Rectal smooth muscle tissue (tissue), 1 donor: ENCODE measurements at regions not wholly inside any gene's neighbourhood (a gene's known extent, or its start where the extent isn't known, plus 50 kb on each side); places are given as distances from the start of the nearest gene placed in this dataset.

Experiments
- H3K27ac ChIP-seq: one replicate; pipeline ENCODE4 v1.7.0; 2013; ENCODE audit warnings: low read depth, low read length, inconsistent platforms
- H3K27me3 ChIP-seq: one replicate; pipeline ENCODE4 v1.7.0; 2013; ENCODE audit warnings: low read length; ENCODE audit not compliant: control insufficient read depth, insufficient read depth
- H3K36me3 ChIP-seq: one replicate; pipeline ENCODE4 v1.7.0; 2013; ENCODE audit warnings: low read length; ENCODE audit not compliant: control insufficient read depth, insufficient read depth
- H3K4me1 ChIP-seq: one replicate; pipeline ENCODE4 v1.7.0; 2013; ENCODE audit warnings: low read length; ENCODE audit not compliant: control insufficient read depth, insufficient read depth
- H3K4me3 ChIP-seq: one replicate; pipeline ENCODE4 v1.7.0; 2013; ENCODE audit warnings: low read length
- H3K9ac ChIP-seq: one replicate; pipeline ENCODE4 v1.7.0; 2013; ENCODE audit warnings: low read length

DNA sequence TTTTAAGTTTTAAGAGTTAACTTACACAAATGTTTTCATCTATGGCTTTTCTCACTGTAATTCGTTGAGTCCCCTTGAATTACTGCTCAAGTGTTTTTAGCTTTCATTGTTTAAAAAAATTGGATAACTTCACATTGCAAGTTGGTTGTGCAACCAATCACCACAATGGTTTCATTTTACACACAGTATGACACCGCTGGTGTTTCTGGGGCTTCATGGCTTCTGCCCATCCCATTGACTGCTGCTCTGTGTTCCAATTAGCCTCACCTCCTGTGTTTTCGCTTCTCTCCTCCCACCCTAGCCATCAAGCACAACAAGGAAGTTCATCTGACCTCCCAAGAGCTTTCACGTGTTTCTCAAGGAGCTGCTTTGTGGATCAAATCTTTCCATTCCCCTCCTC lies 199.1 kb upstream of the CHAC2 start:
- Histone ChIP-seq H3K27me3 (no peaks in the 10 kb centered on the region), H3K4me3 (no peak overlapping the region), H3K27ac (no peak overlapping the region)

GRCh38 chr2:53567073-53567472 lies 200.5 kb upstream of the CHAC2 start:
- Histone ChIP-seq H3K36me3 (no peaks in the 10 kb centered on the region), H3K9ac (no peak overlapping the region), H3K27me3 (no peaks in the 10 kb centered on the region), H3K27ac (no peak overlapping the region), H3K4me3 (no peak overlapping the region), H3K4me1 (peaks cover 2% of the 10 kb centered on the region)

More for the DNA sequence above, 199.1 kb upstream of the CHAC2 start:
- Histone ChIP-seq H3K4me1 (peaks cover 2% of the 10 kb centered on the region), H3K36me3 (no peaks in the 10 kb centered on the region), H3K9ac (no peak overlapping the region)

GRCh38 chr2:53562407-53562806 lies 205.2 kb upstream of the CHAC2 start:
- peaks cover 2% of the 10 kb centered on the region for H3K4me1 ChIP-seq
- no peak overlapping the region for H3K27ac ChIP-seq
- H3K36me3 ChIP-seq: no peaks in the 10 kb centered on the region
- no peaks in the 10 kb centered on the region for H3K27me3 ChIP-seq
- no peak overlapping the region for H3K4me3 ChIP-seq
- H3K9ac ChIP-seq: no peak overlapping the region

DNA sequence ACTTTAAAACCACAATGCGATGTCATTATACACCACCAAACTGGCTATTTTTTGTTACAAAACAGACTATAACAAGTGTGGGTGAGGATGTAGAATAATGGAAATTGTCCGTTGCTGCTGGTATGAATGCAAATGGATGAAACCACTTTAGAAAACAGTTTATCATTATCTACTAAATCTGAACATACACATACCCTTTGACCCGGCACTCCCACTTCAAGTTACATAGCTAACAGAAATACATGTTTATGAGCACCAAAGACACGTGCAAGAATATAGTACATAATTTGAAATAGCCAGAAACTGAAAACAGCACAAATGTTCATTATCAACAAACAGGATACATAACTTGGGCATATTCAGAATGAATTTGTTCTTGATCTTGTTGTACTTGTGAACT lies 206.4 kb upstream of the CHAC2 start:
- Histone ChIP-seq H3K27ac (no peak overlapping the region), H3K36me3 (no peaks in the 10 kb centered on the region), H3K9ac (no peak overlapping the region), H3K27me3 (no peaks in the 10 kb centered on the region), H3K4me1 (peaks cover 2% of the 10 kb centered on the region), H3K4me3 (no peak overlapping the region)

DNA sequence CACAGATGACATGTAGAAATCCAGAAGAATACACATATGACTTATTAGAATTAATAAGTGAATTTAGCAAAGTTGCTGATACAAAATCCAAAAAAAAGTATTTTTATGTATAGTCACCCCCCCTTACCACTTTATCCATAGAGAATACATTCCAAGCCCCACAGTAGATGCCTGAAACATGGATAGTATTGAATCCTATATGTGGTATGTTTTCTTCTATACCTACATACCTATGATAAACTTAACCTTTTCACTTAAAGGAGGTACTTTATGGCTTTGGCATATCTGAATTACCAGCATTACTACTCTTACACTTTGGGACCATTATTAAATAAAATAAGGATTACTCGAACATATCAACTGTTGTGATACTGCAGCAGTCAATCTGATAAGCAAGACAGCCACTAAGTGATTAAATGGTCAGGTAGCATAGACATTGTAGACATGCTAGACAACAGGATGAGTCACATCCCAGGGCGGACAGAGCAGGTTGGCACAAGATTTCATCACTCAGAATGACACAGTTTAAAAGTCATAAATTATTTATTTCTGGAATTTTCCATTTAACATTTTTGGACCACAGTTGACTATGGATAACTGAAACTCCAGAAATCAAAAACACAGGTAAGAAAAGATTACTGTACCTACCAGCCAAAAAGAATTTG lies 208.2 kb upstream of the CHAC2 start:
- Histone ChIP-seq H3K27me3 (no peaks in the 10 kb centered on the region), H3K27ac (no peak overlapping the region), H3K4me3 (no peak overlapping the region), H3K4me1 (peaks cover 2% of the 10 kb centered on the region), H3K36me3 (no peaks in the 10 kb centered on the region), H3K9ac (no peak overlapping the region)

GRCh38 chr2:53558867-53559266 lies 208.7 kb upstream of the CHAC2 start:
- no peak overlapping the region for H3K27ac ChIP-seq
- H3K27me3 ChIP-seq: no peaks in the 10 kb centered on the region
- no peak overlapping the region for H3K9ac ChIP-seq
- peaks cover 2% of the 10 kb centered on the region for H3K4me1 ChIP-seq
- no peaks in the 10 kb centered on the region for H3K36me3 ChIP-seq
- H3K4me3 ChIP-seq: no peak overlapping the region

DNA sequence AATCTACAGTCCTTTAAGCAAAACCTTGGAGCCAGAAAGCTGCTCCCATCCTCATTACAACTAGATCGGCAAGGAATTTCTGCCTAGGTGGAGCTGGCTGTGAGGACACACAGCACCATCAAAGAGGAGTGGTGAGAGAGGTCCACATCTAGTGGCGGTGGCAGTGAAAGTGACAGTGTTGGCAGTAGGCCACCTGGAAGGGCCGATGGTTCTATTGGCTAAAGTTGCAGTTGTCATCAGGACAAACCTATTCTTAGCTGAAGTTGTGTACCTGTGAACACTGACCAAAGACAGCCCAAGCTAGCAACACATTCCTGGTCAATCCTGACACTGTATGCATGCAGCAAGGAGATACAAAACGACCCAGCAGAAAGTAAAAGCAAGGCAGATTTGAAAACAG lies 218.1 kb upstream of the CHAC2 start:
- no peaks in the 10 kb centered on the region for H3K27me3 ChIP-seq
- no peak overlapping the region for H3K4me3 ChIP-seq
- H3K4me1 ChIP-seq: no peaks in the 10 kb centered on the region
- no peak overlapping the region for H3K27ac ChIP-seq
- no peak overlapping the region for H3K9ac ChIP-seq
- H3K36me3 ChIP-seq: no peaks in the 10 kb centered on the region

DNA sequence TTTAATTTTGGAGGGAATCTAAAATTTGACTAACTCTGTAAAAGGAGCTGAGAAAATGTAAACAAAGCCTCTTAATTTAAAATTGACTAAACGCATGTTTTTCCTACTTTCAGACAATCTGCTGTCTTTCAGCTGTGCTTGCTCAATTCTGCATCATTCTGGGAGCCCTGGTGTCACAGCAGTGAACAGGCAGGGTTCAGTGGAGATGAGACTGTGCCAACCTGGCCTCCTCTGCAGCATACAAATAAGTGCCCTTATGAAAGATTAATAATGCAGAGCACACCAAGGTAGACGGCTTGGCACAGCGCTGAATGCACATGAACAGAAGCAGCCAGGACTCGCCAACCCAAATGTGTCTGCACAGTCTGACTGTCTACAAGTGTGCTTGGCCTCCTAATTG lies 222.0 kb upstream of the CHAC2 start:
- Histone ChIP-seq H3K27ac (no peak overlapping the region), H3K36me3 (no peaks in the 10 kb centered on the region), H3K27me3 (no peaks in the 10 kb centered on the region), H3K9ac (no peak overlapping the region), H3K4me3 (no peak overlapping the region), H3K4me1 (no peaks in the 10 kb centered on the region)

DNA sequence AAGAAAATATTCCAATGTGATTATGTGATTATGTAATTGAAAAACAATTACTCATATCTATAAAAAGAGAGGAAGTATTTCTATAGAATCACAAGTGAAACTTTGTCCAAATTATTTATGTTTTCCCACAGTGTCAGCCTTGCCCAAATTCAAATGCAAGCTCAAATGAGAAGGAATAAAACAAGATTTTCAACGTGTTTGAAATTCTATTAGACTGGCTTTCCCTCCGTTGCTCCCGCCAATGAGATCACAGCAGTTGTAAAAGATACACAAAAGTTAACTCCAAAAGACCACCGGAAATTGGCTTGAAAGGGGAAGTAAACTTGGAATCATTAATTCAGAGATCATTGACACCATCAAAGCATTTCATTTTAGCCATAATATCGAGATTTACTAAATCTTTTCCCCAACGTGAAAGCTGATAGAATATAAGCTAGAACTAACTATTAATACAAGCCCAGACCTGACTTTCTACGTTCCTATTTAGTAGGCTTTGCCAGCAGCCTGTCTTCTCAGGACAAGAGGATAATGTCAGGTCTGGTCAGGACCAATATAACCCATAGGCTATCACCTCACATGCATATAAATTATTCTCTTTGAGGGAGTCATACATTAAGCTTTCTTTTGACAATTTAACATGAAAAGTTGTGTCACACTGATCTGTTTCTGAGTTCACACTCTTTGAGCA lies 222.6 kb upstream of the CHAC2 start:
- Histone ChIP-seq H3K9ac (no peak overlapping the region), H3K4me1 (no peaks in the 10 kb centered on the region)

DNA sequence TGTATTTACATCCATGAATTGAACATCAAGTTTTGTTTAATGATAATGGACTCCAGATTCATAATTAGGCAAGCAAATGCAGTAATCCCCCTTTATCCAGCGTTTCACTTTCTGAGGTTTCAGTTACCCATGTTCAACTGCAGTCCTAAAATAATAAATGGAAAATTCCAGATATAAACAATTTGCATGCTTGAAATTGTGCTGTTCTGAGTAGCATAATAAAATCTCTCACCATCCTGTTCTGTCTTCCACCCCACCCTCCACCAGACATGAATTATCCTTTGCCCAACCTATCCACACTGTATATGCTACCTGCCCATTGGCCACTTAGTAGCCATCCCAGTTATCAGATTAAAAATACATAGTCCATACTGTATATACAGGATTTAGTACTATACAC lies 224.5 kb upstream of the CHAC2 start:
- Histone ChIP-seq H3K4me3 (no peak overlapping the region), H3K27me3 (no peaks in the 10 kb centered on the region), H3K4me1 (no peaks in the 10 kb centered on the region), H3K9ac (no peak overlapping the region), H3K36me3 (no peaks in the 10 kb centered on the region), H3K27ac (no peak overlapping the region)

More for the DNA sequence above, 222.6 kb upstream of the CHAC2 start:
- H3K27ac ChIP-seq: no peak overlapping the region
- H3K27me3 ChIP-seq: no peaks in the 10 kb centered on the region
- no peak overlapping the region for H3K4me3 ChIP-seq
- H3K36me3 ChIP-seq: no peaks in the 10 kb centered on the region

DNA sequence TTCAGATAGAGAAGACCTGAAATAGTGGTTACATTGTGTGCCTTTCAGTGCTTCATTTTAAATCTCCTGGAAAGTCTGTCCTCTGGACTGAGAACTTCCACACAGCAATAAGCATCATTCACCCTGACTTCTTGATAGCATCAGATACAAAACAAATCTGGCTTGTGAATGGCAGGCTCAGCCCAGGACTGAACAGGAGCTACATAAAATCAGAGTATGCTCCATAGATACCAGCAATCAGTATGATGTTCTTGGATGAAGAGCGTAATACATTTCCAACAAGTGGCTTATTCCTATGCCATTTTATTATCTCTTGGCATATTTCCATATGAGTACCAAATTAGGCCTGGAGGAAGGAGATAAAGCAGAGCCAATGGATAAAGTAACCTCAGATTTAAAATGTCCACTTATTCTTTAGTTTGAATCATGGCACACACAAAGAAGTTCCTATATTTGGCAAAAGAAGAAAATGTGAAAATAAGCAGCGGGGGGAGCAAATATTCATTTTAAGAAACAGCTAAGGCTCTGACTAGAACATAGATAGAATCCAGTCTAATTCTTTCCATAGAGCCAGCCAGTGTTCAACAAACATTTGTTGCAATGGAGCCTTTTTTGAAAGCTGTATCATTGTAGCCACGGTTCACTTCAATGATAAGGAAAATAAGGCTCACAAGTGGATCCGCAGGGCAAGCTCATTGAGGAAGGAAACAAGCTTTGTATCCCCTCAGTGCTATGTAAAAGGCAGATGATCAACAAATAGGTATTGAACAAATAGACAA lies 230.8 kb upstream of the CHAC2 start:
- no peak overlapping the region for H3K27ac ChIP-seq
- H3K4me3 ChIP-seq: no peak overlapping the region
- no peaks in the 10 kb centered on the region for H3K27me3 ChIP-seq
- H3K4me1 ChIP-seq: no peaks in the 10 kb centered on the region
- H3K36me3 ChIP-seq: no peaks in the 10 kb centered on the region
- H3K9ac ChIP-seq: no peak overlapping the region

DNA sequence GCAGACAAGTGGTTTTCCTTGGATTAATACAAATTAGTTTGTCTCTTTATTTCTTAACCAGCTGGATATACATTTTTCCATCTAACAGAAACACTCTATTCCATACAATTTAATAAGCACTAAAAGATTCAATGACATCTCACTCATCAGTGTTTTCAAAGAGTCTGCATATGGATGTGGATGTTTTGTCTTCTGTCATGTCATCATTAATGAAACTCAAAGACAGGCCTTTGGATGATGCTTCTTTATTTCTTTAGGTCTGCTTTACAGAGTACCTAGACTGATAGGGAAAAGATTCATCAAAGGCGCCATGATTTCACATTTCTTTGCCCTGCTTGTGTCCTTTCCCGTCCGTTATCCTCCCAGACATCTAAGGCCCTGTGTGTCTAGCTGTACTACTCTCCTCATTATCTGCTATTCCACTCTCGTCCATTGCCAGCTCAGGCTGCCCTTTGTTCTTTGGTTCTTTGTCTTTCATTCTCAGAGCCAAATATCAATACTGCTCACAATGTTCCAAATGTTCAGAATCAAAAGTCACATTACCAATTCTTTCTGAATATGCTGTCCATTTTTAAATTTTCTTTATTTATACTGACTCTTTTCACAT lies 232.3 kb upstream of the CHAC2 start:
- H3K36me3 ChIP-seq: no peaks in the 10 kb centered on the region
- H3K4me1 ChIP-seq: no peaks in the 10 kb centered on the region
- no peak overlapping the region for H3K9ac ChIP-seq
- H3K27me3 ChIP-seq: no peaks in the 10 kb centered on the region
- no peak overlapping the region for H3K27ac ChIP-seq
- H3K4me3 ChIP-seq: no peak overlapping the region
